Cerebellar nuclear complex (tissue), 1 donor: ENCODE measurements at regions not wholly inside any gene's neighbourhood (a gene's known extent, or its start where the extent isn't known, plus 50 kb on each side); places are given as distances from the start of the nearest gene placed in this dataset.

Experiments
- DNase-seq, 2 experiments: peaks; one replicate each; lab custom pipeline; 2025; lab: John Stamatoyannopoulos, UW

DNA sequence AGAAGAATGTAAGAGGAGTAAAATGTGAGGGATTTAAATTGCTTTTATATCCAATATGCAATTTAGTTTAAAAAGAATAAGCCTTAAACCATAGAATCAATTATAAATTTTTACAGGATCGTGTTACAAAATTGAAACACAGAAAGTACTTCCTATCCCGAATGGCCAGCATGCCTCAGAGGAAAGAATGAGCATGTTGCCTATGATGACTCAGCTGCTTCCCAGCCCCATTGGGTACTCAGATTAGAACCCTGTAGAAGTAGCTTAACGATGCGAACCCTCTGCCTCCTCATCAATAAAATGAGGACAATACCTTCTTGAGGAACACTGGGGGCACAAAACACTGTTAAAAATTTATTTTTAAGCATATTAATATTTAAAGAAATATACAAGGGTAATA is 113.4 kb upstream of the CDK1 start:
- no peak for DNase-seq

DNA sequence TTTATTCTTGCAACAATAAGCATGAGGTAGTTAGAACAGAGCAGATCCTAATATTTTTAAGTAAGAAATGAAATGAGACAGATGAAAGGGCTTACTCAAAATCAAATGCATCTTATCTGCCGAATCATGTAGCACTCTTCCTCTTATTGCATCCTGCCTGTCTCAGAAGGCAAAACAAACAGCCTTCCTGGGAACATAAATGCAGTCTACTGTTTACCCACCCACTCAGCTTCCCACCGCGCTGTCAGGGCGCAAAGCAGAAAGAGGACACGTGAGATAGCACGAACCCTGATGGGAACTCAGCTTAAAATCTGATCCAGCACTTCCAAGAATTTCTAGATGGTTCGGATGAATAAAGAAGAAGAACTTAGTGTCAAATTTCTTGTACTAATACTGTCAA is 114.4 kb upstream of the CDK1 start:
- DNase-seq, result no peak

DNA sequence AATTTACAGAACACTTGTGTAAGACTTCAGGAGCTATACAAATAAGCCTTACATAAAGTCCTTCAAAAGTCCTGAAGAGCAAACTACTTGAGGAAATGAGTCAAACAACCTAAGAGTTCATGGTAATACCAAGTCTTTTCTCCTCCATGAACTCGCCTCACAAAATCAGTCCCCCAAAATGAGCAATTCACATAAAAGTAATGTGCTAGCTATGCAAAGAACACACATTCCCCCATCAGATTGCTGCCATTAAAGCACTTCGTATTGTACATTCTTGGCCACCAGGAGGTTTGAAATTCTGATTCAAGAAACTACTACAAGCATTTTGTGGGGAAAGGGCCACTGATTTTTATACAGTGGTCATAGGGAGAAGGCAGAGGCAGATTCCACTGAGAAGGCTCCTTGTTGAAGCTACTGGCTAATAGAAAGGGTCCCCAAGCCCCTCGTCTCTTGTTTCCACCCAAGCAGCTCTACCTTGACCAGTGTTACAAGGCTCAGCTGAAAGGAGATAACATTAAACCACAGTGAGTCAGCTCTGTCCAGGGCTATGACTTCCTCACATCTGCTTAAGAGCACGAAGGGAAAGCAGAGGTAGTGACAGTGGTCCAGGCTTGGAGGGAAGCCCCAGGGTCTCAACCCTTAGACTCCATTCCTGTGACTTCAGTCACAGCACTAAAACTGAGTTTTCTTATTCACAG is 115.2 kb upstream of the CDK1 start:
- no peak for DNase-seq

DNA sequence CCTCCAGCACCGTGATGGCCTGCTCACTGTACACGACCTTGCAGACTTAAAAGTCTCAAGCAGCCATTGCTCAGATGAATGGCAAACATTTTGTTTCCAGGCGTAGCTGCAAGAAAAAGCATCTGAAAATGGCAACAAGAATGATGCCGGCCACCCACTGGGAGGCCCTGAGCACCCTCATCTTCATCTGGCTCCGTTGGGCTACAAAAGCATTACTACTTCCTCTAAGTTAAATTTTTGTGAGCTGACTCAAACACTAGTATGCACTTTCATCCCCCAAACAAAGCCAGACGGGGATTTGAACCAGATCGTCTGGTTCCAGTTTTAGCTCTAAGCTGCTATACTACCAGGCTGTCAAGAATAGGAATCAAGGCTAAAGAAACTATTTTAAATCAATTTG is 116.6 kb upstream of the CDK1 start:
- DNase-seq, result no peak

DNA sequence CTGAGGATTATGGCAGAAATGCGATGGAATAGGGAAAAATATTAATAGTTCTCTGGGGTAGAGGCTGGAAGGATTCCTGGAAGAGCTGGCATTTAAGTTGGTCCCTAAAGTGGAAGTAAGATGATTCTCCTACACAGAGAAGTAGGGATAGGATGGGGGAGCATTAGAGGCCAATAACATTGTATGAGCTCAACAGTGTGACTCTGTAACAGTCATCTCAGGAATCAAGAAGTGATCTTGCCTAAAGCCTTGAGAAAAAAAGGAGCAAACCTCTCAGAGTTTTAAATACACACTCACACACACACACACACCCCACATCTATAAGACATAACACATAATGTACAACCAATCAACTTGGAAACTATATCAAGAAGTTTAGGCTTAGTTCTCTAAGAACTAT is 117.7 kb upstream of the CDK1 start:
- DNase-seq, result no peak

DNA sequence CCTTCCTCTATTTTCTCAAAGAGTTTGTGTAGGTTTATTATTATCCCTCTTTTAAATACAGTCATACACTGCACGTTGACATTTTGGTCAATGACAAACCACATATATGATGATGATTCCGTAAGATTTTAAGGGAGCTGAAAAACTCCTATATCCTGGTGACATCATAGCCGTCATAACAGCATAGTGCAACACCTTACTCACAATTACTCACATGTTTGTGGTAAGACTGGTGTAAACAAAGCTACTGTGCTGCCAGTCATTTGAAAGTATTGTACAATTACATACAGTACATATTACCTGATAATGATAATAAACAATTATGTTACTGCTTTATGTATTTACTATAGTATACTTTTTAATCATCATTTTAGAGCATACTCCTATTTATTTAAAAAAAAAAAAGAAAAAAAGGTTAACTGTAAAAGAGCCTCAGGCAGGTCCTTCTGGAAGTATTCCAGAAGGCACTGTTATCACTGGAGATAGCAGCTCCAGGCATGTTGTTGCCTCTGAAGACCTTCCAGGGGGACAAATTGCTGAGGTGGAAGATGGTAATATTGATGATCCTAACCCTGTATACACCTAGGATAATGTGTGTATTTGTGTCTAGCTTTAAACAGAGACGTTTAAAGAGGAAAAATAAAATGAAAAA is 123.3 kb upstream of the CDK1 start:
- DNase-seq, result no peak

DNA sequence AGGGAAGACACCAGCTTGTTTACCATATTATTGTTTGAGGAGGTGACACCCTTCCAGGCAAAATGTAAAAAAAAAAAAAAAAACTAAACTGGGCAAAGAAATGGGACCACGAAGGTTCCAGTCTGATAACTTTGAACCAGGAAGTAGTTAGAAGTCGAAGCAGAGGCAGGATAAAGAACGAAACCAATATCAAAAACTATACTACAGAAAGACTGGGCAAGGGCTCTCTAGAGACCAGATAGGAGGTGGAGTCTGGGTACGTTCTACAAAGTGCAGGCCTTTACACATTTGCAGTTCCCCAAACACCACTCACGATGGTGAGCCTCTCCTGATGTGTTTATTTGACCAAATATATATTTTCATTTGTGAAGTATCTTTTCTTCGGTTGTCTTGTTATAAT is 125.7 kb upstream of the CDK1 start:
- DNase-seq, result no peak

DNA sequence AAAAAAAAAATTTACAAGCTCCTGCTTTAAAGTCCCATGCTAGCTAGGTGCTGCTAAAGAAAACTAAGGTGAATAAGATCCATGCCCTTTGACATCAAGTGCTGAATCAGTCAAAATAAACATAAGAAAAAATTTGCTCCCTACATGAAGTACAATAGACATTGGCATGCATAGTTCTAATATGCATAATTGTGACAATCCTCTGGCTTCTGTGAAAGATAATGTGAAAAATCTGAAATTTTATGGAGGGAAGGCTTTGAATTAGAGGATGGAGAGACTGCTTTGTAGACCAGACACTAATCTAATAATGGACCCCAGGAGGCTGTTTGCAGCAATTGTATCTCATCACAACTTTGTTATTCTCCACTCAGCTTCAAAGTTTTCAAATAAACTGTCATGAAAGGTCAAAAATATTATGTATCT is 127.9 kb upstream of the CDK1 start:
- DNase-seq, result no peak

DNA sequence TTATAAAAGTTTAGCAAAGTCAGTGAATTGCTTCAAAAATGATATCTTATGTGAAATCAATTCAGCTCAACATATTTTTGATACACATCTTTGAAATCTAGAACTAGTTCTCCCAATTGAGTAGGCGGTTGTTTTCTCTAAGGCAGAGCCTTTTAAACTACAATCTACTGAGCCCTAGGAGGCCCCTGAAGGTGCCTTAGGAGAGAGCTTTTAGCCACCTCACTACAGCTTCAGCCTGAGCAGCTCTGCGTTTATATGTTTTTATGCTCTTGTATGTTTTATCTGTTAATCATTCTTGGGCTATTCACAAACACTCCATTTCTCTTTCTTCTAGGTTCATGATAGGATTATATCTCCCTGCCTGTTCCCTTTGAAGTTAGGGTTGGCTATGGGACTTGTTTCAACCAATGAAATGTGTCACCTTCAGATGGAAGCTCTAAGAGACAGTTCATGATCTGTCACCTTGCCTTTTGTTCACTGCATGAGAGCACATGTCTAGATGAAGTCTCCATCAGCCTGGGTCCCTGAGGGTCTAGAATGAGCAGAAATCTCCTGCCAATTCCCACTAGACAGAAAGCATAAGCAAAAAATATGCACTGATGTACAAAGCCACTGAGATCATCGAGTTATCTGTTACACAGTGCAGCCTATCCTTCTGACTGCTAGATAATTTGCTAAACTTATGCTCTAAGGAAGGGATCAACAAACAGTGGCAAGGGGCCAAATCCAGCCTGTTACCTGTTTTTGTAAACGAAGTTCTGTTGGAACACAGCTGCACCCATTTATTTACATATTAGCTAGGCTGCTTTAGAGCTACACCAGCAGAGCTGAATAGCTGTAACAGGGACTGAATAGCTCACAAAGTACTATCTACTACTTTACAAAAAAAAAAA is 128.5 kb upstream of the CDK1 start:
- DNase-seq, result no peak

DNA sequence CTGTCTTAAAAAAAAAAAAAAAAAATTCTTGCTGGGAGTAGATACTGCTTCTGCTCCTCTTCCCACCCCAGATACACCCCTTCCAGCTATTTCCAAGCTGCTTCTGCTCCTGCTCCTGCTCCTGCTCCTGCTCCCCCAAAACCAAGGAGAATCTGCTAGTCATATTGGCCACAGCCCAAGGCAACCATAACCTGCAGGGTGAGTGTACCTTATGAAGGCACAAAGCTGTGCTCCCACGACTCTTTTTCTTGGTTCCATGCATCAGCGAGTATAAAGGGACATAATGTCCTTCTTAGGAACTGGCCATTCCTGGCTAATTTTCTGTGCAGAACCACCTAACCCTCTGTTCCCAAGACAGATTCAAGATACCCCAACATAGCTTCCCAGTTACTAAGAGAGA is 129.5 kb upstream of the CDK1 start:
- no peak for DNase-seq

DNA sequence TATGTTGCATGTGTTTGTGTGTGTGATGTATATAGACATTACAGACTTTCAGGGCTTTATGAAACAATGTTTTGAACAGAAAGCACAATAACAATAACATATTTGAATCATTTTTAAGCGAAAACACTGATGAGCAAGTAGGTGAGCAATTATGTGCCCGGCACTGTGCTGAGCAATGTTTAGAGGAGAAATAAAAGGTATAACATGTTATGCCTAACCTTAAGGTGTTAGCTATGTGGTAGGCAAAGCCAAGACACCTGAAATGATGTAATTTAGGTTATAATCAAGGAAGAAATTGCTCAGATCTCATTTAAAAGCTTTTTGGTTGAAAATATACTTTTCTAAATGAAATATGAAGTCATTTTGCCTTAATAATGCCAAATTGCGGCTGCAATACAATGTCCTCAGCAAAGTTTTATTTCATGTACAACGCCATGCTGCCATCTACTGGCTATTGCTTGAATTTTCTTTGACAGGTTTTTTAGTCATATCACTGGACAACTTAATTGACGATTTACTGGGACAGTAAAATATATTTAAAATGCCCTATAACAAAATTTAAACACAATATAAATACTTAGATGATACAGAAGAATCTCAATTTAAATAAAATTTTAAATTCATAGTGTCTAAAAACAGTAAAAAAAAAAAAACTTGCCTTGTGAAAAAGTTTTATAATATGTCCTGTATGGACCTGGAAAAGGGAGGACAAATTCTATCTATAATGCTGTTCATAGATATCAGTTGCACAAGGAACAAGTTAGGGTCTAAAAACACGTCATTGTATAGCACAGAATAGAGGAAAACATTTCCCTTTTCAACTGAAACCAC is 131.1 kb upstream of the CDK1 start:
- DNase-seq, result peak in 1 of 2 experiments; percentile 2

DNA sequence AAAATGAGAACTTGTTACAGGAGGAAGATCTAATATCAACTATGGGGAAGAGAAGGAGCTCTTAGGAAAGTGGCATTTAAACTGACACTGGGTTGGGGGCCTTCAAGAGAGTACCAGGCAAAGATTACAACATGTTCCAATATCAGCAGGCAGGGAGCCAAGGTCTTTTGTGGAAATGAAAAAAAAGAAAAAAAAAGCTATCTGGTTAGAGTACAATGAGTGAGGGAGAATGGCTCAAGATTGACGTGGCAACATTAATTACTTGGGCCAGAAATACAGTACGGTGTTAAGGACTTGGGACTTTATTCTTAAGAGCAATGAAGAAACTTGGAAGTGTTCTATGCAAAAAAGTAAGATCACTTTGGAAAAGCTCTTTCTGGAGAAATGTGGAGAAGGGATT is 132.3 kb upstream of the CDK1 start:
- no peak for DNase-seq

DNA sequence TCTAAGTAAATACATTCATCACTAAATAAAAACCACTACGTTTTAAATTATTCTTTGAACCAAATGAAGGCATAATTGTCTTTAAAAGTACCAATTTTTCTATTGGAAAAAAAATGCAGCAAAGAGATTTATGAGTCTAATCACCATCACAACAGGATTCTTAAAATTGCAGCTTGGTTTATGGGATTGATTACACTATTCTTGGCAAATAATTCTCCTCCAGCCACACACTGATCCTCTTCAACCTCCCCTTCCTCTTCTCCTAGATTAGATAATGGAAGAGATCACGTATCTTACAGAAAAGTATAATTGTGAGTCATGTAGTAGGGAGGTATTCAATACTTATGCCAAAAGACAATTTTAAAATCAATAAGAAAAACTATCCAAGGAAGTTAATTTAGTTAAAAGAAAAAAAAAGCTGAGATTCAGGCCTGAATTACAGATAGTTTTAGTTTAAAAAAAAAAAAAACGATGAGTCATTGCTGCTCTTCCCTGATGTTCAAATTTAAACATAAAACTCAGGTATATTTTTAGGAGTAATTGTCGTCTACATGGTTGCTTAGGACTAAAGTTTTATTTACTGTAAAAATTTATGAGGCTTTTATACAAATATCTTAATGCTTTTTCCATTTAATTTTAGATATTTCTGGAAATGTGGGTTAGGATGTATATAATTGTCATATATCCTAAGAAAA is 133.7 kb upstream of the CDK1 start:
- DNase-seq, result no peak

DNA sequence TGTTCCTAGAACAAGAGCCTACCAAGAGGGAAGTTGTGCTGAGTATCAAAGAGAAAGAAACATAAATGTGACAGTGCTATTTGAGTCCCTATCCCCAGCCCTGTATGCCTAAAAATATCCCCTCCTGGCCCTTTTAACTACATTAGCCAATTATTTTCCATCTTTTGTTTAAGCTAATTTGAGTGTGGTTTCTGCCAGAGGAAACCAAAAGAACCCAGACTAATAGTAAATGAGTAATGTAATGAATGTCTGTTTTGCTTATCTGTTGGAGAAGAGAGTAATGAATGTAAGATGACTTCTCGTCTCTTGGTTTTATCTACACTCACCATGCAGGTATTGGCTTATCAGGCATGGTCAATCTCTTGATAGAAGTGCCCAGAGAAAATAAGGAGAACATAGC is 134.4 kb upstream of the CDK1 start:
- no peak for DNase-seq

DNA sequence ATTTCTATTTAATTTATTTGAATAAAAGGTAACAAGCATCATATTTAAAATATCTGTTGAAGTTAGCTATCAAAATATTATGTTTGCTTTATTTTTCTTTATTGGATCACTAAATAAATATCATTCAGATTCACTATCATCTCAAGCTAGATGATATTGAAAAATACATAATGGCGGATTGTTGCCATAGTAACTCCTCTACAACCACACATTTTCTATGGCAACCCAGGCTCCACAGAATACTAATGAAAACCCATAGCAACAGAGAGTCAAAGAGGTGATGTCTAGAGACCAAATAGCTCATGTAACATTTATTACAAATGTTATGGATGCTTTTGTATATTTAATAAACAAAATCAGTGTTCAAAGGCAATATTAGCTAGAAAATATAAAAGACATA is 148.9 kb upstream of the CDK1 start:
- no peak for DNase-seq

DNA sequence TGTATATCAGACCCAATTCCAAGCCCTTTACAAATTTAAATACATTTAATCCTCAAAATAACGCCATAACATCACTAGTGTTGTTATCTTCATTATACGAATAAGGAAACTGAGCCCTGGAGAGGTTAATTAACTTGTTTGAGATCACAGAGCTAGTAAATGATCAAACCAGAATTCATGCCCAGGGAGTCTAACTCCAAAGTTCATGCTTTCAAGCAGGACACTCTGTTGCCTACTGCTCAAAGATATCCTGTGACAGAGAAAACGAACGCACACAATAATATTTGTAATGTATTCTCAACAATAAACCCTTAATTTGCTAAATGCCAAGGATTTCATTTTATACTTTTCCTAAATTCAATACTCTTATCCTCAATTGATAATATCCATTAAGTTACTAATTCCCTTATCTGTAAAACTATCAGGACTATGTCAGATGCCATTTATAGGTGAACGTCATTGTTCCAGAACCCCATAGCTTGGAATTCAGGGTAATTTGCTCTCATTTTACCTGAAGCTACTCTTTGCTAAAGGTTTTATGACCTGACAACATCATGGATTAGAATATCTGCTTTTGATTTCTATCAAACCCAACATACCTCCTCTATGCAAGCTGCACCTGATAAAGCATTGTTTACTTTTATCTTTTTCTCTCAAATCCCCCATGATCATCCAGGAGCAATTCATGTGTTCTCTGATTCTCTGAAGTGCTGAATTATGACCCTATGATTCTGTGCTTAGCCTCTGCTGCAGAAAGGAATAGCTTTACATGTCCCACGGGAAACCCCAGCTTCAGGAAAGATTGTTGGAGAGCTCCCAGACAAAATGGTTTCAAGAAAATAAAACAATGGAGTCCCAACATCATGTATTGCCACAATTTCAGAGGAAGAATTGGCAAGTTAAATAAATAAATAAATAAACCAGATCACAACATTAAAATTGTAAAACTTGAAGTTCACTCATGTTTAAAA is 150.2 kb upstream of the CDK1 start:
- no peak for DNase-seq

DNA sequence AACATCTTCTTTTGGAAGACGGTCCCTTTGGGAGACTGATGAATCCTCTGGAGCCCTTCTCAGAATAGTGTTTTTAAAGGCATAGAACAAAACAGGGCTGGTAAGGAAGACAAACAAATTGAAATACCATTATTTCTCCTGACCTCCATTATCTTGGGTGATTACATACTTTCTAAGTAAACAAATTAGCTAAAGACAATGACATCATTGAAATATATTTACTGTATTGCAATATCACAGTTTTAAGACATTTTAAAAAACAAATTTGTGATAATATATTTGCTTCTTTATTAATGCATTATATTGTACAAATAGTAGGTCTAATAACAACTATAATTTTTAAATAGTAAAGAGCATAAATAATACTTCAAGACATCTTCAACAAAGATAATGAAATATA is 152.2 kb upstream of the CDK1 start:
- no peak for DNase-seq

DNA sequence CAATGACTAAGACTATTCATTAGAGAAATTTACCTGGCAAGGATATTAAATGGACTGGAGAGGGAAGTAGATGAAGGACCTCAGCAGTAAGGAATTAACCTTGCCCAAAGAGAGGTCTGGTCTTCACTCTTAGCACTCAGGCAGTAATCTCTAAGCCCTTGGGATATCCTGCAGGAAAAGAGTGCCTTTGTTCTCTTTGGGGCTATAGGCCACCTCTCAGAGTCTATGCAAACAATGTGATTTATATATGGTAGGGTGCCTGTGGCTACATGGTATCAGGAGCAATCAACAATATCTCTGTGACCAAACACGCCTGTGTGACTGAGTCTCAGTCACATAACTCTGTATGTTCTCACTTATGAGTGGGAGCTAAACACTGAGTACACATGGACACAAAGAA is 154.7 kb upstream of the CDK1 start:
- no peak for DNase-seq

DNA sequence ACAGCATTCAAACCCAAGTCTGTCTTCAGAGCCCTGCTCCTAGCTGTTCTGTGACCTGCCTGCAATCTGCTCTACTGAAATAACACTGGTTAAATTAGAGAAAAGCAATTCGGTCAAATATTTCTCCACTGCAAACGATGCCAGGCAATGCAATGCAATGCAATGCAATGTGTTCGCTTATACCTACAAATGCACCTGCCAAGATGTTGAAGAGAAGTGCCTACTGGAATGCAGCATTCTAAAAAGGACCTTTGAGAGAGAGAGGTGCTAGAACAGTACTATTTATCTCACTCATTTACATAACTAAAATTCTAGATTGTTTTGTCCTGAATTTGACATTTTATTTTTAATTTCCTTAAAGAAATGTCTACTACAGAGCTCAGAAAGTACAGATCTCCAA is 157.3 kb upstream of the CDK1 start:
- DNase-seq, result no peak

DNA sequence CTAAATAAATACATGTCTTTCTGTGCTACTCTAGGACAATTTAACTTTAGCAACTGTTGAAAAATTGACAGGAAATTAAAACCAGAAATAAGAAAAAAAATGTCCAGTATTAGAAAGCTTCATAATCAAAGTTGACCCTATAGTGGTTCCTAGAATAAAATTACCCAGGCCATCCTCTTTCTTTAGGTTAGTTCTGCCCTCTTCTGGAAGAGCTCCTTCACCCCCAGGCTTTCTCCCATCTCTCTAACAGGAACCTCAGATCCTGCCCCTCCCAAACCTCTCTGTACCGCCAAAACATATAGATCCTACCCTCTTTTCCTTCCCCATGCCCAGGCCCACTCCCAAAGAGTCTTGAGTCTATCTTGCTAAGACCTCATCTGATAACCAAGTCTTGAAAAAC is 159.4 kb upstream of the CDK1 start:
- no peak for DNase-seq
